GM10266 (cell line): ENCODE measurements at regions not wholly inside any gene's neighbourhood (a gene's known extent, or its start where the extent isn't known, plus 50 kb on each side); places are given as distances from the start of the nearest gene placed in this dataset.

Source experiments
- DNase-seq: peaks from one replicate; pipeline ENCODE4 v3.0.0; 2012; ENCODE audit errors: extremely low spot score
- TF ChIP-seq, protein P1 (sequence below): IDR thresholded peaks from 2 replicates; pipeline ENCODE4 v1.5.1; 2012; ENCODE audit warnings: mild to moderate bottlenecking, low read depth; ENCODE audit not compliant: control insufficient read depth, insufficient read depth; ENCODE audit errors: missing control alignments

DNA sequence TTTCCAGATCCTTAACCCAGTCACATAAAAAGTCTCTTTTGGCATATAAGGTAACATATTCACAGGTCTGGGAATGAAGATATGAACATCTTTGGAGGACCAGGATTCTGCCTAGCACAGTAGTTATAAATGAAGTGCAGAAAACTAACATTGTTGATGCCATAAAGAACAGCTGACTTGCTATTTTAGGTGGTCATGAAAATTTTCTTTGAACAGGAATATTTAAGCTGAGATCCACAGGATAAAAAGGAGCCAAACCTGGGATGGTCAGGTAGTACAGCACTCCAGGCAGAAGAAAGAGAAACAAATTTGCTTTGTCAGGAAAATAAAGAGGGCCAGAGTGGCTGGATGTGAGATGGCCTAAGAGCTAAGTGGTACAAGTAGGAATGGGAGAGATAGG is 80.0 kb downstream of the CENPW start:
- TF ChIP-seq, protein P1, sequence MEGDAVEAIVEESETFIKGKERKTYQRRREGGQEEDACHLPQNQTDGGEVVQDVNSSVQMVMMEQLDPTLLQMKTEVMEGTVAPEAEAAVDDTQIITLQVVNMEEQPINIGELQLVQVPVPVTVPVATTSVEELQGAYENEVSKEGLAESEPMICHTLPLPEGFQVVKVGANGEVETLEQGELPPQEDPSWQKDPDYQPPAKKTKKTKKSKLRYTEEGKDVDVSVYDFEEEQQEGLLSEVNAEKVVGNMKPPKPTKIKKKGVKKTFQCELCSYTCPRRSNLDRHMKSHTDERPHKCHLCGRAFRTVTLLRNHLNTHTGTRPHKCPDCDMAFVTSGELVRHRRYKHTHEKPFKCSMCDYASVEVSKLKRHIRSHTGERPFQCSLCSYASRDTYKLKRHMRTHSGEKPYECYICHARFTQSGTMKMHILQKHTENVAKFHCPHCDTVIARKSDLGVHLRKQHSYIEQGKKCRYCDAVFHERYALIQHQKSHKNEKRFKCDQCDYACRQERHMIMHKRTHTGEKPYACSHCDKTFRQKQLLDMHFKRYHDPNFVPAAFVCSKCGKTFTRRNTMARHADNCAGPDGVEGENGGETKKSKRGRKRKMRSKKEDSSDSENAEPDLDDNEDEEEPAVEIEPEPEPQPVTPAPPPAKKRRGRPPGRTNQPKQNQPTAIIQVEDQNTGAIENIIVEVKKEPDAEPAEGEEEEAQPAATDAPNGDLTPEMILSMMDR = no peak
- no peak for DNase-seq

DNA sequence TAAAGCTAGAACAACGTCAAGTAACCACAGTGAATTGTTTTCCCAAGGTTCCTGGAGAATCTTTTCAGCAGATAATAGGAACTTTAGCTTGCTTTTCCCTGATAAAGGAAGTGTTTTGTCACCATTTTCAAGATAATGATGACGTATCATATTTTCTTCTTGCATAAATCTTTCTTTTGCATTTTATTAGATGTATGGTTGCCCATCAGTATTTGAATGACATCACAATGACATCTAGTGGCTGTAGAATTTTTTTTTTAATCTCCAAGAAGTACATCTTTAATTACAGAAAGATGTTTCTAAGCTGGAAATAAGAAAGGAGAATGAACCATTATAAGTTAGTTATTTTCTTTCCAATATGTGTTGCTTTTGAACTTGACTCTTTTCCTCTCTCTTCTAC is 83.0 kb downstream of the CENPW start:
- TF ChIP-seq, protein P1 = no peak
- no peak for DNase-seq

DNA sequence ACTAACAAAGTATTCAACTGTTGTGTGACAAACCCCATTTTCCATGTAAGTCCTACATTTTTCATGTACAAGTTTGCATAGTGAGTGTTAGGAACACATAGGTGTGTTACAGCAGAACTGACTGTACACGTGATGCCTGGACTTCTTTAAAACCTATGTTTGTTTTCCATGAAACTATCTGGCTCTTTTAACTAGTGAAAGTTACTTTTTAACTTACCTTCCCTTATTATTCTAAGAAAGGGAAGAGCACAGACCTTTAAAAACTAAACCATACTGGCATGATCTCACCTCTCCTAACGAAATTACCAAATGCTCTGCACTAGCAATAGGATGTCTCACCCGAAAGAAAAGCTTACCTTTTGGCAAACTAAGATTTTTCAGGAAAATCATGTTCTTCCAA is 87.8 kb downstream of the CENPW start:
- TF ChIP-seq, protein P1 = no peak
- no peak for DNase-seq

DNA sequence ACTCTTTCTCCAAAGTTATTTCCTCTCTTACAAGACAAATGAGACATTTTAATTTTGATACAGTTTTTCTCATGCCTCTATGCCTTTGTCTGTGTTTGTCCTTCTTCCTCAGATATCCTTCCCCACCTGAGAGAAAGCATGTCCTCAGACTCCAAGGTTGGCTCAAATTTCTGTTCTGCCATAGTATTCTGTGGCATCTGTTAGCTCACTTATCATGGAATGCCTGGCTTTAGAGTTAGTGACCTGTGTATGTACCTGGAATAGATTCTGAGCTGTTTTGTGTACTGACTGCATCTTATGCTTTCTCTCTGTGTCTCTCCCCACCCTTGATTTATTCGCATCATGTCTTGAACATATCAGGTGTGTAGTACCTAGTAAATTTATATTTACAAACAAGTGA is 90.0 kb downstream of the CENPW start:
- DNase-seq = no peak
- TF ChIP-seq, protein P1 = no peak

DNA sequence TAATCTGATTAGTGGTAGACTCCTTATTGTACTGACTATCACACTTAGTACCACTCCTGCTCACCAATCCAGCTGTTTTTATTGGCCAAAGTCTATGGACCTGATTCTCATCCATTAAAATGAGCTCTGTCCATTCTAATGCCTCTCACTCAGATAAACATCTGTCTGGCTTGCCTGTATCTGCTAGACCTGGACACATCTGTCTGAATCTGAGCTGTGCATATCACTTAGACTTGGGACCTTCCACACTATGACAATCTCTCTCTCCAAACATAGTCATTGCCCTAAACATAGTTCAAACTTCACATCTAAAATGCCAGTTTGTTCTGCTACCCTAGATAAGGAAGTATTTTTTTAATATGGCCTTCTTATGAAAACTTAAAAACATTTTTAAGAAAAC is 92.6 kb downstream of the CENPW start:
- DNase-seq = no peak

DNA sequence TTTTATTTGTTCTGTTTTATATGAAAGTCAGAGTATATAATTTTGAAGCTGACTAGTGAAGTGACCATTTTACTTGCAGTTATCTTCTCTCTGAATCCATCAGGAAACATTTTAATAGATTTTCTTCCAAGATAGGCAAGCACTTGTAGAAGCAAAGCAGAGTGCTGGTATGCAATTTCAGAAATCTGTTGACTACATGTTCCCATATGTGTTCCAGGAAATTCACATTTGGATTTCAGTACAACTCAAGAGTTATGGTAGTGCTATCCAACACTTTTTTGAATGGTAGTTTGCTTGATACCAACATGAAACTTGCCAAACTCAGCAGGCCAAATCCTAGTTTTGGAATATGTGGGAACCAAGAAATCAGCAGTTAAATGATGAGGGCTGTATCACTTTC is 94.0 kb downstream of the CENPW start:
- TF ChIP-seq, protein P1 = no peak
- DNase-seq = no peak

More for the DNA sequence above, 92.6 kb downstream of the CENPW start:
- TF ChIP-seq, protein P1 = no peak

DNA sequence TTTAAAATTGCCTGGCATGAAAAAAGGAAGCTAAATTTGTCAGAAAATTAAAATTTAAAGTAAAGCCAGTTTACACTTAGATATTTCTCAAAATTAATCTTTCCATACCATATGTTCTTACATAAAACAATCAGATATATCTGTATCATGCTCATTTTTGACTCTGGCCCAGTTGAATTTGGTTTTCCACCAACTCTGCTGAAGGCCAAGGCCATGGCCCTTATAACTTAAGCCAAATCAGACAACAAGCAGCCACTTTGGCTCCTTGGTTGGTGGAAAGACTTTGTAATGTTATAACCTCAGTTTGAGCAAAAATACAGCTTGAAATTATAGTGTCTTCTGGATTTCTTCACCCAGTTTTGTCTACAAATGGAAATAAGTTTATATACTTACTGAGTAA is 97.3 kb downstream of the CENPW start:
- no peak for DNase-seq
- TF ChIP-seq, protein P1 = no peak
